ENCODE measurements at regions not wholly inside any gene's neighbourhood (a gene's known extent, or its start where the extent isn't known, plus 50 kb on each side); places are given as distances from the start of the nearest gene placed in this dataset.
"Not testable (repeated sequence)": the region's sequence is repeated elsewhere in the genome, so short reads cannot be mapped to it uniquely, and the experiment has no call there.

DNA sequence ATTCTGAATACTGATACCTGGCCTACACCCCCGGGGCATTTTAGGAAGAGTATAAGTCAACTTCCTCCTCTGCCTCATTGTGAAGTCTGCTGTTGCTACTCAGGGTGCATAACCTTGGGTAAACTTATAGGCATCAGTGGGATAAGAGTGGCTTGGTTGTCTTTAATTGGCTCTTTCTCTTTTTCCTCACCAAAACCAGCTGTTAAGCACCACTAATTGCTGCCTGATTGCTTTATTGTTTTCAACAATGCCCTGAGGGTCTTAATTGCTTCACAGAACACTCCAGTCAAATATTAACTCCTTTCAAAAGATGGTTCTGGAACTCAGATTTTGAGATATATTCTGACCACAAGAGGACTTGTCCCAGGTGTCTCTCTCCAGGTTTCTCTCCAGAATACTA lies 337.0 kb upstream of the MAGEB16 start:
- H3K27me3 ChIP-seq (ENCODE audit: low read depth, low read length): no peaks in the 10 kb centered on the region
- no peaks in the 10 kb centered on the region for H4K20me1 ChIP-seq (ENCODE audit: insufficient read depth, low read length)

DNA sequence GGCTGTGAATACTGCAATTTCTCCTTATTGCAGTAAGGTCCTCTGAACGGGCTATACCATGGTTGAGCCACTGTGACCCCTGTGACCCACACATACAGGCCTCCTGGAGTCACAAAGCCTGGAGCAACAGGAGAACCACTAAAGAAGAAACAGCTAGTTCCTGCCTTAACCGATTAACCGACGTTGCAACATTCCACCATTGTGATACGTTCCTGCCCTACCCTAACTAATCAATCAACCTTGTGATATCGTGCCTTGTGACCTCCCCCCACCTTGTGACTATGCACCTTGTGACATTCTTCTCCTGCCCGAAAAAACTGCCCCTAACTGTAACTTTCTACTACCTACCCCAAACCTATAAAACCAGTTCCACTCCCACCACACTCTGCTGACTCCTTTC lies 301.5 kb upstream of the MAGEB16 start:
- peaks cover 37% of the 10 kb centered on the region; the same call in 1 of the 2 replicates for H3K27me3 ChIP-seq (ENCODE audit: low read depth, low read length)
- H3K79me2 ChIP-seq (ENCODE audit: low read length); H3K9ac ChIP-seq (ENCODE audit: low read length); H3K4me2 ChIP-seq (ENCODE audit: low read length); H3K4me1 ChIP-seq (ENCODE audit: low read length); H2AFZ ChIP-seq (ENCODE audit: low read depth, low read length); H3K4me3 ChIP-seq (ENCODE audit: low read length); H4K20me1 ChIP-seq (ENCODE audit: insufficient read depth, low read length); H3K9me3 ChIP-seq (ENCODE audit: insufficient read depth, low read length); H3K36me3 ChIP-seq (replicated peaks; ENCODE audit: low read depth, low read length); H3K27ac ChIP-seq (ENCODE audit: low read length): not testable (repeated sequence)

More for the DNA sequence above, 337.0 kb upstream of the MAGEB16 start:
- Histone ChIP-seq H3K36me3 (replicated peaks; ENCODE audit: low read depth, low read length) (no peaks in the 10 kb centered on the region), H3K9me3 (ENCODE audit: insufficient read depth, low read length) (no peaks in the 10 kb centered on the region), H3K4me3 (ENCODE audit: low read length) (no peak overlapping the region), H3K4me2 (ENCODE audit: low read length) (no peak overlapping the region), H3K4me1 (ENCODE audit: low read length) (no peaks in the 10 kb centered on the region), H3K27ac (ENCODE audit: low read length) (no peak overlapping the region), H2AFZ (ENCODE audit: low read depth, low read length) (no peak overlapping the region), H3K79me2 (ENCODE audit: low read length) (no peaks in the 10 kb centered on the region), H3K9ac (ENCODE audit: low read length) (no peak overlapping the region)
- TF ChIP-seq EZH2phosphoT487 (IDR thresholded peaks at IDR 0.05; ENCODE audit: low read depth): no peak
- TF ChIP-seq, protein P1, sequence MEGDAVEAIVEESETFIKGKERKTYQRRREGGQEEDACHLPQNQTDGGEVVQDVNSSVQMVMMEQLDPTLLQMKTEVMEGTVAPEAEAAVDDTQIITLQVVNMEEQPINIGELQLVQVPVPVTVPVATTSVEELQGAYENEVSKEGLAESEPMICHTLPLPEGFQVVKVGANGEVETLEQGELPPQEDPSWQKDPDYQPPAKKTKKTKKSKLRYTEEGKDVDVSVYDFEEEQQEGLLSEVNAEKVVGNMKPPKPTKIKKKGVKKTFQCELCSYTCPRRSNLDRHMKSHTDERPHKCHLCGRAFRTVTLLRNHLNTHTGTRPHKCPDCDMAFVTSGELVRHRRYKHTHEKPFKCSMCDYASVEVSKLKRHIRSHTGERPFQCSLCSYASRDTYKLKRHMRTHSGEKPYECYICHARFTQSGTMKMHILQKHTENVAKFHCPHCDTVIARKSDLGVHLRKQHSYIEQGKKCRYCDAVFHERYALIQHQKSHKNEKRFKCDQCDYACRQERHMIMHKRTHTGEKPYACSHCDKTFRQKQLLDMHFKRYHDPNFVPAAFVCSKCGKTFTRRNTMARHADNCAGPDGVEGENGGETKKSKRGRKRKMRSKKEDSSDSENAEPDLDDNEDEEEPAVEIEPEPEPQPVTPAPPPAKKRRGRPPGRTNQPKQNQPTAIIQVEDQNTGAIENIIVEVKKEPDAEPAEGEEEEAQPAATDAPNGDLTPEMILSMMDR (IDR thresholded peaks at IDR 0.05; ENCODE audit: low read depth, low read length): no peak

DNA sequence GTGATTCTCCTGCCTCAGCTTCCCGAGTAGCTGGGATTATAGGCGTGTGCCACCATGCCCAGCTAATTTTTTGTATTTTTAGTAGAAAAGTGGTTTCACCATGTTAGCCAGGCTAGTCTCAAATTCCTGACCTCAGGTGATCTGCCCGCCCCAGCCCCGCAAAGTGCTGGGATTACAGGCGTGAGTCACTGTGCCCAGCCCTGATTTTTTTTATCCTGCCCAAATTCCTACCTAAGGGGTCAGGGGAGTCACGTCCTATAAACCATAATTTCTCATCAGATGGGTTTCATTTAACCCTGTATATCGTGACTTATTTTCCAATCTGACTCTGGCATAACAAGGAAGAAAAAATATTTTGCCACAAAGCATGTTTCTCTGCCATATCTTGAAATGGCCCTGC lies 300.7 kb upstream of the MAGEB16 start:
- H3K4me3 ChIP-seq (ENCODE audit: low read length); H3K4me1 ChIP-seq (ENCODE audit: low read length); H3K27ac ChIP-seq (ENCODE audit: low read length); H3K79me2 ChIP-seq (ENCODE audit: low read length); H3K9me3 ChIP-seq (ENCODE audit: insufficient read depth, low read length); H3K9ac ChIP-seq (ENCODE audit: low read length); H4K20me1 ChIP-seq (ENCODE audit: insufficient read depth, low read length); H2AFZ ChIP-seq (ENCODE audit: low read depth, low read length); H3K36me3 ChIP-seq (replicated peaks; ENCODE audit: low read depth, low read length); H3K4me2 ChIP-seq (ENCODE audit: low read length): not testable (repeated sequence)
- peaks cover 35% of the 10 kb centered on the region; the same call in 1 of the 2 replicates for H3K27me3 ChIP-seq (ENCODE audit: low read depth, low read length)

DNA sequence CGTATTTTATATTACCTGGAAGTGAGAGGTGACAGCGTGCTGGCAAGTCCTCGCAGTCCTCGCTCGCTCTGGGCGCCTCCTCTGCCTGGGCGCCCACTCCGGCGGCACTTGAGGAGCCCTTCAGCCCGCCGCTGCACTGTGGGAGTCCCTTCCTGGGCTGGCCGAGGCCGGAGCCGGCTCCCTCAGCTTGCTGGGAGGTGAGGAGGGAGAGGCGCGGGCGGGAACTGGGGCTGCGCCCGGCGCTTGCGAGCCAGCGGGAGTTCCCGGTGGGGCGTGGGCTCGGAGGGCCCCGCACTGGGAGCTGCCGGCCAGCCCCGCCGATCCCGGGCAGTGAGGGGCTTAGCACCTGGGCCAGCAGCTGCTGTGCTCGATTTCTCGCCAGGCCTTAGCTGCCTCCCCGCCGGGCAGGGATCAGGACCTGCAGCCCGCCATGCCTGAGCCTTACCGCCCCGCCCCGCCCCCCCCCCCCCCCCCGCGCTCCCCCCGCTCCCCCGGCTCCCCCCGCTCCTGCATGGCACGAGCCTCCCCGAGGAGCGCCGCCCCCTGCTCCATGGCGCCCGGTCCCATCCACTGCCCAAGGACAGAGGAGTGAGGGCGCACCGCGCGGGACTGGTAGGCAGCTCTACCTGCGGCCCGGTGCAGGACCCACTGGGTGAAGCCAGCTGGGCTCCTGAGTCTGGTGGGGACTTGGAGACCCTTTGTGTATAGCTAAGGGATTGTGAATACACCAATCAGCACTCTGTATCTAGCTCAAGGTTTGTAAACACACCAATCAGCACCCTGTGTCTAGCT lies 298.9 kb upstream of the MAGEB16 start:
- Histone ChIP-seq H3K9ac (ENCODE audit: low read length) (no peak overlapping the region), H3K27ac (ENCODE audit: low read length) (no peak overlapping the region), H3K4me1 (ENCODE audit: low read length) (no peaks in the 10 kb centered on the region), H3K4me2 (ENCODE audit: low read length) (no peak overlapping the region), H3K4me3 (ENCODE audit: low read length) (no peak overlapping the region), H3K79me2 (ENCODE audit: low read length) (no peaks in the 10 kb centered on the region), H3K27me3 (ENCODE audit: low read depth, low read length) (peaks cover 18% of the 10 kb centered on the region; the same call in 1 of the 2 replicates), H3K9me3 (ENCODE audit: insufficient read depth, low read length) (no peaks in the 10 kb centered on the region), H3K36me3 (replicated peaks; ENCODE audit: low read depth, low read length) (no peaks in the 10 kb centered on the region), H4K20me1 (ENCODE audit: insufficient read depth, low read length) (no peaks in the 10 kb centered on the region), H2AFZ (ENCODE audit: low read depth, low read length) (no peak overlapping the region)
- TF ChIP-seq, protein P1 (IDR thresholded peaks at IDR 0.05; ENCODE audit: low read depth, low read length): no peak

DNA sequence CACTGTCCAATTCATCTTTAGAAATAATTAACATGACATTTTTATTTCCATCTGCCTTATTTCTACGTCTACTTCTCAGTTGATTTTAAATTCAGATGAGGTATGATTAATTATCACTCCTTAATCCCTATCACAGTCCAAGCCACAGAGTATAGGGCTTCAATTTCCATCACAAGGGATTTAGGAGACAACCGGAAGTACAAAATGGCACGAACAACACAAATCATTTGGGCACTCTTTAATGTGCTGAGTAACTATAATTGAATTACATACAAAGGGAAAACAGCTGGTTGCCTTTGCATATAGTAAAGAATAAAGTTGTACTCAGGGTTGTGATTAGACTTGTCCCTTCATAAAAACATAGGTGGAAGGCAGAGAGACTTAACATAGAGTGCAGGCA lies 290.4 kb upstream of the MAGEB16 start:
- no peaks in the 10 kb centered on the region for H3K79me2 ChIP-seq (ENCODE audit: low read length)
- H3K4me2 ChIP-seq (ENCODE audit: low read length): no peak overlapping the region
- H3K36me3 ChIP-seq (replicated peaks; ENCODE audit: low read depth, low read length): no peaks in the 10 kb centered on the region
- H2AFZ ChIP-seq (ENCODE audit: low read depth, low read length): no peak overlapping the region
- H4K20me1 ChIP-seq (ENCODE audit: insufficient read depth, low read length): no peaks in the 10 kb centered on the region
- H3K4me1 ChIP-seq (ENCODE audit: low read length): no peaks in the 10 kb centered on the region
- TF ChIP-seq, protein P1 (IDR thresholded peaks at IDR 0.05; ENCODE audit: low read depth, low read length): no peak
- TF ChIP-seq EZH2phosphoT487 (IDR thresholded peaks at IDR 0.05; ENCODE audit: low read depth): no peak
- H3K27ac ChIP-seq (ENCODE audit: low read length): no peak overlapping the region
- H3K9ac ChIP-seq (ENCODE audit: low read length): no peak overlapping the region
- no peak overlapping the region for H3K4me3 ChIP-seq (ENCODE audit: low read length)
- H3K27me3 ChIP-seq (ENCODE audit: low read depth, low read length): no peaks in the 10 kb centered on the region
- H3K9me3 ChIP-seq (ENCODE audit: insufficient read depth, low read length): no peaks in the 10 kb centered on the region

DNA sequence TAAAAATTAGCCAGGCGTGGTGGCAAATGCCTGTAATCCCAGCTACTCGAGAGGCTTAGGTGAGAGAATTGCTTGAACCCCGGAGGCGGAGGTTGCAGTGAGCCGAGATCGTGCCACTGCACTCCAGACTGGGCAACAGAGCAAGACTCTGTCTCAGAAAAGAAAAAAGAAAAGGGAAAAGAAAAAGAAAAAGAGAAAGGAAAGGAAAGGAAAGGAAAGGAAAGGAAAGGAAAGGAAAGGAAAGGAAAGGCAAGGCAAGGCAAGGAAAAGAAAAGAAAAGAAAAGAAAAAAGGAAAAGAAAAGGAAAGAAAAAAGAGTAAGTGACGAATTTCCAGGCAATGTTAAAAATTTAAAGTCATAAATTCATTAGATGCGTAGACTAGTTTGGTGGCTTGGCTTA lies 250.1 kb upstream of the MAGEB16 start:
- not testable (repeated sequence) for H3K27ac ChIP-seq (ENCODE audit: low read length); H3K9me3 ChIP-seq (ENCODE audit: insufficient read depth, low read length); H3K4me3 ChIP-seq (ENCODE audit: low read length); H3K4me2 ChIP-seq (ENCODE audit: low read length); H3K4me1 ChIP-seq (ENCODE audit: low read length); H2AFZ ChIP-seq (ENCODE audit: low read depth, low read length); H3K79me2 ChIP-seq (ENCODE audit: low read length); H3K9ac ChIP-seq (ENCODE audit: low read length); H3K36me3 ChIP-seq (replicated peaks; ENCODE audit: low read depth, low read length); H3K27me3 ChIP-seq (ENCODE audit: low read depth, low read length); H4K20me1 ChIP-seq (ENCODE audit: insufficient read depth, low read length)

Data from OCI-LY3 (cell line).